K562 (cell line): ENCODE measurements at regions not wholly inside any gene's neighbourhood (a gene's known extent, or its start where the extent isn't known, plus 50 kb on each side); places are given as distances from the start of the nearest gene placed in this dataset.

Experiments
- ATAC-seq: fragments of 200-7000 bp; cut with Tn5 transposase; 3 replicates; pipeline ENCODE4 v1.9.1; 2020; ENCODE audit warnings: moderate library complexity
- BruUV-seq: library from RNA; stranded (reverse); fragments of 400-500 nt; replicated peaks from 2 replicates; lab custom pipeline; 2021; lab: Mats Ljungman, UMichigan
- CTCF ChIA-PET: fragments of 300-600 bp; formaldehyde crosslinking; extraction: SDS; loops from one replicate; lab custom pipeline; 2021; ENCODE audit warnings: low intra/inter-chr PET ratio; lab: Yijun Ruan, JAX
- POLR2A ChIA-PET: fragments of 300-600, 350-650 bp; sonication (Branson Sonifier 250); formaldehyde crosslinking; extraction: SDS; loops from one replicate; lab custom pipeline; 2021; ENCODE audit warnings: antibody characterized with exemption, inconsistent platforms; lab: Yijun Ruan, JAX
- DNase-seq, 4 experiments: peaks; one replicate each; pipeline versions ENCODE4 v3.0.0 to v3.0.0-alpha.2; 2011 to 2018; ENCODE audit warnings: low spot score in 3 of 4, mixed read lengths in 3 of 4; ENCODE audit errors: extremely low read depth in 1 of 4
- FAIRE-seq: peaks from 2 replicates; lab custom pipeline; 2011; peaks lifted over from hg19 to GRCh38; lab: Jason Lieb, UNC
- H2AFZ ChIP-seq: 2 replicates; pipeline ENCODE4 v1.6.0; 2011; ENCODE audit warnings: low read depth, low read length, control low read depth, inconsistent platforms
- H3K27ac ChIP-seq: fragments of 200-600 bp; 3 replicates; pipeline ENCODE4 v1.8.0; 2011; ENCODE audit warnings: low read depth, mild to moderate bottlenecking, control low read depth, inconsistent platforms, low read length, moderate library complexity, mixed read lengths; ENCODE audit errors: extremely low read depth
- H3K27me3 ChIP-seq, 2 experiments: fragments of 300-600 bp in 1 of 2; 2 replicates in 1 of 2; 3 replicates in 1 of 2; pipeline versions ENCODE4 v1.6.0 to v1.8.0; 2011; ENCODE audit warnings: inconsistent platforms in 2 of 2, low read length in 2 of 2, mild to moderate bottlenecking in 1 of 2, mixed read lengths in 1 of 2, moderate library complexity in 1 of 2; ENCODE audit not compliant: control insufficient read depth in 2 of 2, insufficient read depth in 2 of 2
- H3K36me3 ChIP-seq: fragments of 300-600 bp; 3 replicates; pipeline ENCODE4 v1.8.0; 2011; ENCODE audit warnings: mild to moderate bottlenecking, low read length, inconsistent platforms; ENCODE audit not compliant: control insufficient read depth, insufficient read depth
- H3K4me1 ChIP-seq, 2 experiments: fragments of 200-600 bp in 1 of 2; replicated peaks in 1 of 2; 2 replicates in 1 of 2; 3 replicates in 1 of 2; pipeline versions ENCODE4 v1.5.1 to v1.8.0; 2011; ENCODE audit warnings: inconsistent platforms in 2 of 2, low read length in 2 of 2, mild to moderate bottlenecking in 1 of 2, mixed read lengths in 1 of 2, moderate library complexity in 1 of 2; ENCODE audit not compliant: control insufficient read depth in 2 of 2, insufficient read depth in 2 of 2
- H3K4me2 ChIP-seq: 2 replicates; pipeline ENCODE4 v1.6.1; 2011; ENCODE audit warnings: low read length, control low read depth, inconsistent platforms, mixed read lengths; ENCODE audit not compliant: insufficient read depth
- H3K4me3 ChIP-seq: fragments of 200-600 bp; sonication (generic), shearing (Covaris generic); 2 replicates; pipeline ENCODE4 v1.5.1; 2016; ENCODE audit warnings: control low read depth, inconsistent platforms
- H3K79me2 ChIP-seq: fragments of 200-600 bp; 3 replicates; pipeline ENCODE4 v1.8.0; 2011; ENCODE audit warnings: low read length, inconsistent platforms; ENCODE audit not compliant: control insufficient read depth, insufficient read depth
- H3K9ac ChIP-seq, 2 experiments: 2 replicates each; pipeline versions ENCODE4 v1.6.0 to v1.6.1; 2011; ENCODE audit warnings: low read depth in 2 of 2, low read length in 2 of 2, control low read depth in 1 of 2, inconsistent platforms in 1 of 2, mild to moderate bottlenecking in 1 of 2, mixed read lengths in 1 of 2; ENCODE audit not compliant: insufficient read depth in 1 of 2
- H3K9me1 ChIP-seq: one replicate; pipeline ENCODE4 v1.6.0; 2011; ENCODE audit warnings: inconsistent platforms, mild to moderate bottlenecking, low read length, moderate library complexity; ENCODE audit not compliant: control insufficient read depth, insufficient read depth
- H3K9me3 ChIP-seq: replicated peaks from 2 replicates; pipeline ENCODE4 v1.5.1; 2011; ENCODE audit warnings: low read depth, low read length, inconsistent platforms; ENCODE audit not compliant: control insufficient read depth, insufficient read depth
- H4K20me1 ChIP-seq: replicated peaks from 2 replicates; pipeline ENCODE4 v1.6.1; 2011; ENCODE audit warnings: low read length, inconsistent platforms, mixed read lengths; ENCODE audit not compliant: control insufficient read depth, insufficient read depth
- CCAR2 ChIP-seq: fragments of 200-400 bp; formaldehyde crosslinking; IDR thresholded peaks from 2 replicates; pipeline ENCODE4 v1.6.1; 2017; ENCODE audit warnings: mild to moderate bottlenecking, low read depth, low read length
- FOXP1 ChIP-seq: sonication (generic); formaldehyde crosslinking; IDR thresholded peaks from 2 replicates; pipeline ENCODE4 v1.8.0; 2022; ENCODE audit warnings: mild to moderate bottlenecking, missing genetic modification reagents
- MBD1 ChIP-seq: fragments of 250-450 bp; sonication (Bioruptor Pico); IDR thresholded peaks from 2 replicates; pipeline ENCODE4 v1.8.0; 2022; ENCODE audit warnings: inconsistent platforms
- NEUROD1 ChIP-seq: fragments of 150-350 bp; IDR thresholded peaks from 2 replicates; pipeline ENCODE4 v1.6.1; 2014; ENCODE audit warnings: borderline replicate concordance, low read length, low read depth; ENCODE audit not compliant: partially characterized antibody
- PCBP2 ChIP-seq: fragments of 200-400 bp; formaldehyde crosslinking; IDR thresholded peaks from 2 replicates; pipeline ENCODE4 v1.6.1; 2018; ENCODE audit warnings: low read length, low read depth, mild to moderate bottlenecking, moderate library complexity; ENCODE audit not compliant: poor library complexity, severe bottlenecking
- RHOXF2B ChIP-seq: fragments of 250-450 bp; sonication (Bioruptor Pico); conservative IDR thresholded peaks from 2 replicates; pipeline ENCODE4 v1.5.1; 2021
- SNRNP70 ChIP-seq: fragments of 200-400 bp; formaldehyde crosslinking; optimal IDR thresholded peaks from 2 replicates; pipeline ENCODE3; 2017; ENCODE audit warnings: low read depth, low read length
- TFAM ChIP-seq: fragments of 250-450 bp; sonication (Bioruptor Pico); conservative IDR thresholded peaks from 2 replicates; pipeline ENCODE4 v1.5.0; 2021; ENCODE audit warnings: mild to moderate bottlenecking, moderate library complexity
- THRAP3 ChIP-seq: fragments of 450-650 bp; IDR thresholded peaks from 2 replicates; pipeline ENCODE4 v1.6.1; 2016; ENCODE audit warnings: mild to moderate bottlenecking, inconsistent platforms, borderline replicate concordance
- VEZF1 ChIP-seq: fragments of 200-800 bp; sonication (Bioruptor generic); IDR thresholded peaks from 2 replicates; pipeline ENCODE4 v1.6.1; 2017; ENCODE audit warnings: missing genetic modification characterization, missing compliant biosample characterization
- ZNF174 ChIP-seq: fragments of 250-450 bp; sonication (Bioruptor Pico); IDR thresholded peaks from 2 replicates; pipeline ENCODE4 v1.4.0; 2020; ENCODE audit warnings: mild to moderate bottlenecking
- ZNF217 ChIP-seq: sonication (generic); formaldehyde crosslinking; IDR thresholded peaks from 2 replicates; pipeline ENCODE4 v1.8.0; 2022; ENCODE audit warnings: mild to moderate bottlenecking, missing genetic modification reagents
- ZNF668 ChIP-seq: fragments of 250-450 bp; sonication (Bioruptor Pico); IDR thresholded peaks from 2 replicates; pipeline ENCODE4 v1.8.0; 2022; ENCODE audit warnings: mild to moderate bottlenecking, inconsistent platforms
- ZNF780A ChIP-seq: fragments of 250-450 bp; sonication (Bioruptor Pico); IDR thresholded peaks from 2 replicates; pipeline ENCODE4 v1.5.0; 2021; ENCODE audit warnings: mild to moderate bottlenecking
- WGBS: fragments of 100-300 bp; shearing (Covaris generic); methylation state at CpG from one replicate; pipeline ENCODE4 v1.1.6; 2016; ENCODE audit warnings: low coverage, mixed read lengths; ENCODE audit not compliant: insufficient coverage; ENCODE audit errors: missing lambda C conversion rate; 5-methylcytosine and 5-hydroxymethylcytosine counted together
- in situ Hi-C: fragments of 300-500 bp; cut with MboI; formaldehyde crosslinking; loops from 4 replicates; pipeline ENCODE4 v1.15.0; 2018; ENCODE audit warnings: inconsistent platforms, mixed read lengths
- intact Hi-C: fragments of 100-400 bp; cut with micrococcal nuclease; formaldehyde crosslinking; loops from 2 replicates; pipeline ENCODE4 v1.14.2; 2022
- TF ChIP-seq, protein P1 (sequence below): fragments of 250-450 bp; sonication (Bioruptor Pico); IDR thresholded peaks from 2 replicates; pipeline ENCODE4 v1.4.0; 2020; ENCODE audit warnings: mild to moderate bottlenecking
- TF ChIP-seq, protein P2 (sequence below): IDR thresholded peaks from 3 replicates; pipeline ENCODE4 v1.6.1; 2011; ENCODE audit warnings: borderline replicate concordance, mild to moderate bottlenecking; ENCODE audit not compliant: insufficient read length, insufficient read depth

GRCh38 chr9:88056876-88057275 lies 81.4 kb downstream of the SPATA31C2 start:
- H3K36me3 ChIP-seq, result no peaks in the 10 kb centered on the region
- ATAC-seq (no peak), FAIRE-seq (no peak), DNase-seq (no peak)
- H3K9ac ChIP-seq, result no peak overlapping the region
- ChIA-PET CTCF (no interaction called here), POLR2A (no interaction called here)
- H3K4me1 ChIP-seq, result no peaks in the 10 kb centered on the region
- BruUV-seq, result no TSS peak
- no peak overlapping the region for H3K4me3 ChIP-seq
- H3K27me3 ChIP-seq, result peaks cover 0 to 6% of the 10 kb centered on the region in 2 experiments; a peak in 1 of 5 replicates
- H2AFZ ChIP-seq, result no peak overlapping the region
- no peak overlapping the region for H3K4me2 ChIP-seq
- in situ Hi-C loops (loop anchor here (10.0 kb wide), 1 partner anchor 382 kb away; no protein-coding TSS in a partner anchor), intact Hi-C loops (no loop called here)
- H3K9me1 ChIP-seq, result no peaks in the 10 kb centered on the region
- WGBS, result 0% methylated on average over 6 of the region's 8 CpGs
- H4K20me1 ChIP-seq, result no peaks in the 10 kb centered on the region
- TF ChIP-seq CCAR2, result no peak
- no peak for TF ChIP-seq NEUROD1
- TF ChIP-seq FOXP1, result no peak
- TF ChIP-seq THRAP3, result no peak
- TF ChIP-seq TFAM (CRISPR knock-in tag), result no peak
- TF ChIP-seq SNRNP70, result no peak
- TF ChIP-seq ZNF174 (CRISPR knock-in tag), result no peak
- TF ChIP-seq RHOXF2B (CRISPR knock-in tag), result no peak
- no peak for TF ChIP-seq PCBP2
- TF ChIP-seq ZNF217 (CRISPR knock-in tag), result no peak
- TF ChIP-seq, protein P1, sequence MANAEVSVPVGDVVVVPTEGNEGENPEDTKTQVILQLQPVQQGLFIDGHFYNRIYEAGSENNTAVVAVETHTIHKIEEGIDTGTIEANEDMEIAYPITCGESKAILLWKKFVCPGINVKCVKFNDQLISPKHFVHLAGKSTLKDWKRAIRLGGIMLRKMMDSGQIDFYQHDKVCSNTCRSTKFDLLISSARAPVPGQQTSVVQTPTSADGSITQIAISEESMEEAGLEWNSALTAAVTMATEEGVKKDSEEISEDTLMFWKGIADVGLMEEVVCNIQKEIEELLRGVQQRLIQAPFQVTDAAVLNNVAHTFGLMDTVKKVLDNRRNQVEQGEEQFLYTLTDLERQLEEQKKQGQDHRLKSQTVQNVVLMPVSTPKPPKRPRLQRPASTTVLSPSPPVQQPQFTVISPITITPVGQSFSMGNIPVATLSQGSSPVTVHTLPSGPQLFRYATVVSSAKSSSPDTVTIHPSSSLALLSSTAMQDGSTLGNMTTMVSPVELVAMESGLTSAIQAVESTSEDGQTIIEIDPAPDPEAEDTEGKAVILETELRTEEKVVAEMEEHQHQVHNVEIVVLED, result no peak
- TF ChIP-seq VEZF1 (CRISPR knock-in tag), result no peak
- no peak for TF ChIP-seq ZNF780A (CRISPR knock-in tag)
- no peak for TF ChIP-seq MBD1
- no peak for TF ChIP-seq ZNF668 (CRISPR knock-in tag)
- TF ChIP-seq, protein P2, sequence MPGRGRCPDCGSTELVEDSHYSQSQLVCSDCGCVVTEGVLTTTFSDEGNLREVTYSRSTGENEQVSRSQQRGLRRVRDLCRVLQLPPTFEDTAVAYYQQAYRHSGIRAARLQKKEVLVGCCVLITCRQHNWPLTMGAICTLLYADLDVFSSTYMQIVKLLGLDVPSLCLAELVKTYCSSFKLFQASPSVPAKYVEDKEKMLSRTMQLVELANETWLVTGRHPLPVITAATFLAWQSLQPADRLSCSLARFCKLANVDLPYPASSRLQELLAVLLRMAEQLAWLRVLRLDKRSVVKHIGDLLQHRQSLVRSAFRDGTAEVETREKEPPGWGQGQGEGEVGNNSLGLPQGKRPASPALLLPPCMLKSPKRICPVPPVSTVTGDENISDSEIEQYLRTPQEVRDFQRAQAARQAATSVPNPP, result no peak
- no peaks in the 10 kb centered on the region for H3K9me3 ChIP-seq
- no peak overlapping the region for H3K27ac ChIP-seq
- H3K79me2 ChIP-seq, result no peaks in the 10 kb centered on the region
